Neuronal stem cell (in vitro differentiated cells): ENCODE measurements at regions not wholly inside any gene's neighbourhood (a gene's known extent, or its start where the extent isn't known, plus 50 kb on each side); places are given as distances from the start of the nearest gene placed in this dataset.

Experiments used
- DNase-seq: peaks from one replicate; pipeline ENCODE4 v3.0.0-alpha.2; 2013; ENCODE audit warnings: low spot score
- H2AFZ ChIP-seq: one replicate; pipeline ENCODE4 v1.6.1; 2013; ENCODE audit warnings: mild to moderate bottlenecking, low read length, inconsistent platforms
- H2AK5ac ChIP-seq: 2 replicates; pipeline ENCODE4 v1.6.1; 2013; ENCODE audit warnings: low read depth, mild to moderate bottlenecking, inconsistent platforms, low read length, moderate library complexity, mixed read lengths
- H2BK120ac ChIP-seq: 2 replicates; pipeline ENCODE4 v1.6.1; 2013; ENCODE audit warnings: low read depth, mild to moderate bottlenecking, inconsistent platforms, low read length, moderate library complexity, mixed read lengths
- H2BK12ac ChIP-seq: one replicate; pipeline ENCODE4 v1.6.1; 2013; ENCODE audit warnings: low read length, inconsistent platforms
- H2BK15ac ChIP-seq: 2 replicates; pipeline ENCODE4 v1.6.1; 2013; ENCODE audit warnings: mild to moderate bottlenecking, low read length, inconsistent platforms, mixed read lengths
- H2BK5ac ChIP-seq: one replicate; pipeline ENCODE4 v1.6.1; 2013; ENCODE audit warnings: inconsistent platforms, mild to moderate bottlenecking, low read length, moderate library complexity
- H3K14ac ChIP-seq: one replicate; pipeline ENCODE4 v1.6.1; 2013; ENCODE audit warnings: low read length, inconsistent platforms
- H3K18ac ChIP-seq: 2 replicates; pipeline ENCODE4 v1.6.1; 2013; ENCODE audit warnings: low read length, inconsistent platforms
- H3K23ac ChIP-seq: 2 replicates; pipeline ENCODE4 v1.6.1; 2013; ENCODE audit warnings: low read depth, mild to moderate bottlenecking, mixed read lengths, low read length, inconsistent platforms; ENCODE audit not compliant: poor library complexity
- H3K27ac ChIP-seq: replicated peaks from 3 replicates; pipeline ENCODE4 v1.5.1; 2013; ENCODE audit warnings: low read length, inconsistent platforms
- H3K27me3 ChIP-seq, 3 experiments: 2 replicates each; pipeline ENCODE4 v1.6.1; 2013; ENCODE audit warnings: low read length in 3 of 3, mild to moderate bottlenecking in 2 of 3, inconsistent platforms in 1 of 3, low read depth in 1 of 3, mixed read lengths in 1 of 3, moderate library complexity in 1 of 3; ENCODE audit not compliant: control insufficient read depth in 3 of 3, insufficient read depth in 3 of 3
- H3K36me3 ChIP-seq, 2 donors: replicated peaks in 1 of 2; 2 replicates each; pipeline ENCODE4 v1.6.1; 2013; ENCODE audit warnings: low read length in 2 of 2; ENCODE audit not compliant: control insufficient read depth in 2 of 2, insufficient read depth in 2 of 2
- H3K4ac ChIP-seq: 2 replicates; pipeline ENCODE4 v1.6.1; 2013; ENCODE audit warnings: inconsistent platforms, mild to moderate bottlenecking, low read length, moderate library complexity
- H3K4me1 ChIP-seq, 2 donors: 1 replicate in 1 of 2; 2 replicates in 1 of 2; pipeline ENCODE4 v1.6.1; 2013; ENCODE audit warnings: low read length in 2 of 2, low read depth in 1 of 2; ENCODE audit not compliant: control insufficient read depth in 2 of 2, insufficient read depth in 1 of 2
- H3K4me2 ChIP-seq: one replicate; pipeline ENCODE4 v1.6.1; 2013; ENCODE audit warnings: mild to moderate bottlenecking, low read length, inconsistent platforms; ENCODE audit not compliant: insufficient read depth, poor library complexity, severe bottlenecking
- H3K4me3 ChIP-seq, 2 donors: 2 replicates each; pipeline ENCODE4 v1.5.1; 2013; ENCODE audit warnings: low read length in 2 of 2, mild to moderate bottlenecking in 2 of 2, inconsistent platforms in 1 of 2, moderate library complexity in 1 of 2
- H3K79me1 ChIP-seq: one replicate; pipeline ENCODE4 v1.6.1; 2013; ENCODE audit warnings: low read depth, mild to moderate bottlenecking, inconsistent platforms, low read length, moderate library complexity
- H3K9ac ChIP-seq: one replicate; pipeline ENCODE4 v1.6.1; 2013; ENCODE audit warnings: mild to moderate bottlenecking, low read depth, low read length, inconsistent platforms; ENCODE audit not compliant: poor library complexity
- H3K9me3 ChIP-seq, 2 donors: replicated peaks in 1 of 2; 2 replicates each; pipeline versions ENCODE3 to v1.6.1; 2013; ENCODE audit warnings: low read length in 2 of 2, mild to moderate bottlenecking in 2 of 2, inconsistent platforms in 1 of 2, low read depth in 1 of 2, mixed read lengths in 1 of 2, moderate library complexity in 1 of 2; ENCODE audit not compliant: control insufficient read depth in 2 of 2, insufficient read depth in 1 of 2
- H4K8ac ChIP-seq: one replicate; pipeline ENCODE4 v1.6.1; 2013; ENCODE audit warnings: low read depth, mild to moderate bottlenecking, inconsistent platforms, low read length, moderate library complexity
- H4K91ac ChIP-seq: one replicate; pipeline ENCODE4 v1.6.1; 2013; ENCODE audit warnings: low read length, low read depth, mild to moderate bottlenecking, inconsistent platforms; ENCODE audit not compliant: poor library complexity
- WGBS, 2 donors: extraction: QIAGEN DNeasy Blood & Tissue Kit; methylation state at CpG; one replicate each; pipeline ENCODE4 v1.1.7; 2013; ENCODE audit warnings: missing lambda C conversion rate in 2 of 2, mixed read lengths in 1 of 2; ENCODE audit not compliant: insufficient read length in 2 of 2, insufficient replicate concordance in 1 of 2; ENCODE audit errors: extremely low coverage in 2 of 2; 5-methylcytosine and 5-hydroxymethylcytosine counted together

DNA sequence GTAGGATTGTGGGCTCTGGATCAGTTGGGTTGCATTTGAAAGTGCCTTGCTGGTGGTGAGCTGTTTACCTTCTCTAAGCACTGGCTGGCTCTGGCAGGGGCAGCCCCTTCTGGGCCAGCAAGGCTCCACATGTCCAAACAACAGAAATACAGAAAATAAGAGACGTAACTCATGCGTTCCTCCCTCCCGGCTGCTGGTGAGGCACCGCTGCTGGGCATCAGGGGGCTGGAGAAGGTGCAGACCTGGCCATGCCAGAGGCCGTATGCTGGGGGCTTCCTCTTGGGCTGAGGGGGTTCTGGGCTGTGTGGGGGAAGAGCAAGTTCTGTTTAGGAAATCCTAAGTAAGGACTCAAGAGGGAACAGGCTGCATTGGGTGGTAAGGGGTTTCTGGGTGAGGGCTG, 140.6 kb downstream of the URI1 start:
- peak overlapping the region; percentile 81 for H3K18ac ChIP-seq
- peak overlapping the region; percentile 7 for H2BK15ac ChIP-seq
- H3K9ac ChIP-seq, result no peak overlapping the region
- no peak overlapping the region for H2AFZ ChIP-seq
- H2BK12ac ChIP-seq, result no peak overlapping the region
- H2BK5ac ChIP-seq, result no peak overlapping the region
- no peak overlapping the region for H3K27ac ChIP-seq
- H2AK5ac ChIP-seq, result peak overlapping the region; percentile 31
- no peaks in the 10 kb centered on the region for H3K4me1 ChIP-seq
- no CpG with 5 or more reads among the region's 5 CpGs for WGBS, 2 donors
- DNase-seq, result no peak
- H3K23ac ChIP-seq, result peak overlapping the region; percentile 3
- H4K91ac ChIP-seq, result no peak overlapping the region
- no peak overlapping the region for H2BK120ac ChIP-seq
- H3K4ac ChIP-seq, result no peak overlapping the region
- H3K4me3 ChIP-seq, result no peak overlapping the region
- H3K36me3 ChIP-seq, result no peaks in the 10 kb centered on the region
- no peak overlapping the region for H3K14ac ChIP-seq
- H3K27me3 ChIP-seq, result peaks cover 0 to 6% (median 0%) of the 10 kb centered on the region in 3 experiments
- H3K4me2 ChIP-seq, result no peak overlapping the region
- peaks cover 0 to 4% of the 10 kb centered on the region in 2 donors for H3K9me3 ChIP-seq
- no peaks in the 10 kb centered on the region for H3K79me1 ChIP-seq
- no peak overlapping the region for H4K8ac ChIP-seq

DNA sequence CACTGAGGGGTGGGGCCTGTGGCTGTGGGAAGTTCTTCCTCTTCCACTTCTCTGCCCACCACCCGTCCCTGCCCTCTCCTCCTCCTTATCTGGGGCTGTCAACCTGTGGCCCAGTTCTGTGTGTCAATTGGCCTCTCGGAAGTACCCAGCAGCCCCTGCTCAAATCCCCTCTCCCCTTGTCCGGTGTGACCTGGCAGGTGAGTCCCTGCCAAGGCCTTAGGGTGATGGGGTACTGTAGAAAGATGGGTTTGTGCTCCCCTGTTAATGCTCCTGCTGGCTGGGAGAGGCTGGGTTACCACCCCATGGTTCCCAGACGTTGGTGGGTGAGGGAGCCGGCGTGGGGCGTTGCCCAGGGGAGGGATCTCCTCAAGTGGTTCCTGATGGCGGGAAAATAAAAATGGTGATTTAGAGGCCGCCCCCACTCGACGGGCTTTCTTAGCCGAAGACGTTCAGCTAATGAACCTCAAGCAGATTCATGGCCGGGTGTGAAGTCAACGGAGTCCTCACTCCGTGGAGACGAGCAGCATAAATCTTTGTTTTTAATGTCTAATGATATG, 141.2 kb downstream of the URI1 start:
- Histone ChIP-seq H2BK15ac (peak overlapping the region; percentile 7), H3K4ac (no peak overlapping the region), H3K36me3 (no peaks in the 10 kb centered on the region), H2AK5ac (peak overlapping the region; percentile 32), H3K14ac (no peak overlapping the region), H3K4me1 (no peaks in the 10 kb centered on the region), H2BK12ac (no peak overlapping the region), H4K8ac (no peak overlapping the region), H3K27ac (no peak overlapping the region), H3K4me2 (no peak overlapping the region), H2BK5ac (no peak overlapping the region), H4K91ac (no peak overlapping the region), H3K18ac (peak overlapping the region; percentile 62), H3K4me3 (no peak overlapping the region), H3K9me3 (peaks cover 0 to 4% of the 10 kb centered on the region in 2 donors), H3K27me3 (peaks cover 0 to 6% (median 0%) of the 10 kb centered on the region in 3 experiments), H2AFZ (no peak overlapping the region), H3K23ac (peak overlapping the region; percentile 31), H3K9ac (no peak overlapping the region), H2BK120ac (no peak overlapping the region), H3K79me1 (no peaks in the 10 kb centered on the region)
- WGBS, 2 donors, result no CpG with 5 or more reads among the region's 17 CpGs
- DNase-seq, result no peak

DNA sequence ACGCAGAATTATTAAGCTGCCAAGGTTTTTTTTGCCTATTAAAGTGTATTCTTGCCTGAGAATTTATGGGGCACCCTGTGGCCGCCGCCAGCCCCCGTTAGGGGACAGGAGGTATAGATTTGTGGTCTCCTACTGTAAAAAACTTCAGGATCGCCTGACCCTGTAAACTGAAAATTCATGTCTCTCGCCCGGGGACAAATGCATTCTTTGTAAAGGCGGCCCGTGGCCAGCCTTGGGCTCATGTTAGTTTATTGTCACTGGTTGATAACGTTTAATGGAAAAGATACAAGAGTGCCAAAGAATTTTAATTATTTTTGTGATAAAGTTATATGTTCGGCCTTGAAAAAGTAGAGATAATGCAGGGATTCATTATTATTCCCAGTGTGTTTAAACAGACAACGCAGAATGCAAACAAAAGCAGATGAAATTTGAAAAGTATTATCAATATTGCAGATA, 141.7 kb downstream of the URI1 start:
- peaks cover 0 to 2% of the 10 kb centered on the region in 2 donors for H3K9me3 ChIP-seq
- H3K4me1 ChIP-seq, result no peaks in the 10 kb centered on the region
- no peak overlapping the region for H2AFZ ChIP-seq
- no peak overlapping the region for H2BK15ac ChIP-seq
- H3K27me3 ChIP-seq, result peaks cover 0 to 6% (median 0%) of the 10 kb centered on the region in 3 experiments
- H3K18ac ChIP-seq, result no peak overlapping the region
- H3K4me2 ChIP-seq, result no peak overlapping the region
- no peak overlapping the region for H3K23ac ChIP-seq
- no peak overlapping the region for H4K8ac ChIP-seq
- H2BK120ac ChIP-seq, result no peak overlapping the region
- DNase-seq, result no peak
- no peak overlapping the region for H3K27ac ChIP-seq
- no peak overlapping the region for H3K4ac ChIP-seq
- H3K36me3 ChIP-seq, result no peaks in the 10 kb centered on the region
- no peak overlapping the region for H2BK12ac ChIP-seq
- H3K4me3 ChIP-seq, result no peak overlapping the region
- 100% methylated on average over 1 of the region's 12 CpGs; no CpG with 5 or more reads in 1 of the 2 donors for WGBS, 2 donors
- no peak overlapping the region for H2AK5ac ChIP-seq
- H3K79me1 ChIP-seq, result no peaks in the 10 kb centered on the region
- H3K9ac ChIP-seq, result no peak overlapping the region
- H2BK5ac ChIP-seq, result no peak overlapping the region
- H3K14ac ChIP-seq, result no peak overlapping the region
- H4K91ac ChIP-seq, result no peak overlapping the region

DNA sequence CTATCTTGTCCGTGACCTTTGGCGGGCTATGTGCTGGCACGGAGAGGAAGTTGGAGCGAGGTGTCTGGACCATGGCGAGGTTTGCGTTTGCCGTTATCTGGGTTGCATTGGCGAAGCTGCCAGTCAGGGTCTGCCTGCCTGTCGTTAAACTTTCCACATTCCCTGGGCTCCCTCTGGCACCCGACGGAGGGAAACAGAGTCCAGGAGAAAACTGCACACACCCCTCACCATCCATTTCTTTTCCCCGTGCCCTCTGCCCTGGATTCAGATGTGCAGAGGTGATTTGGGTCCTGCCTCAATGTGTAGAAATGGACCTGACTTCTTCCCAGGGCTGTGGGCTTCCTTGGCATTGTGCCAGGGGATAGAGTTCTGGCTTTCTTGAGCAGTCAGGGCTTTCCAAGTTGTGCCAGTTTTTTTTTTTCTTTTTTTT, 142.4 kb downstream of the URI1 start:
- H2BK12ac ChIP-seq, result no peak overlapping the region
- H3K36me3 ChIP-seq, result no peaks in the 10 kb centered on the region
- H3K4me3 ChIP-seq, result no peak overlapping the region
- no peak overlapping the region for H2BK120ac ChIP-seq
- H3K4me1 ChIP-seq, result peaks cover 0 to 1% of the 10 kb centered on the region in 2 donors
- H3K23ac ChIP-seq, result peak overlapping the region; percentile 10
- no peak overlapping the region for H3K14ac ChIP-seq
- no peak overlapping the region for H3K9ac ChIP-seq
- H2BK15ac ChIP-seq, result no peak overlapping the region
- WGBS, 2 donors, result no CpG with 5 or more reads among the region's 12 CpGs
- H3K27me3 ChIP-seq, result peaks cover 0 to 6% (median 0%) of the 10 kb centered on the region in 3 experiments
- DNase-seq, result no peak
- H2AFZ ChIP-seq, result no peak overlapping the region
- H2AK5ac ChIP-seq, result peak overlapping the region; percentile 10
- H4K8ac ChIP-seq, result no peak overlapping the region
- peaks cover 0 to 2% of the 10 kb centered on the region in 2 donors for H3K9me3 ChIP-seq
- H3K4me2 ChIP-seq, result no peak overlapping the region
- no peak overlapping the region for H3K4ac ChIP-seq
- H3K79me1 ChIP-seq, result no peaks in the 10 kb centered on the region
- H3K27ac ChIP-seq, result no peak overlapping the region
- H4K91ac ChIP-seq, result no peak overlapping the region
- no peak overlapping the region for H3K18ac ChIP-seq
- no peak overlapping the region for H2BK5ac ChIP-seq
